ENCODE measurements at regions not wholly inside any gene's neighbourhood (a gene's known extent, or its start where the extent isn't known, plus 50 kb on each side); places are given as distances from the start of the nearest gene placed in this dataset.

DNA sequence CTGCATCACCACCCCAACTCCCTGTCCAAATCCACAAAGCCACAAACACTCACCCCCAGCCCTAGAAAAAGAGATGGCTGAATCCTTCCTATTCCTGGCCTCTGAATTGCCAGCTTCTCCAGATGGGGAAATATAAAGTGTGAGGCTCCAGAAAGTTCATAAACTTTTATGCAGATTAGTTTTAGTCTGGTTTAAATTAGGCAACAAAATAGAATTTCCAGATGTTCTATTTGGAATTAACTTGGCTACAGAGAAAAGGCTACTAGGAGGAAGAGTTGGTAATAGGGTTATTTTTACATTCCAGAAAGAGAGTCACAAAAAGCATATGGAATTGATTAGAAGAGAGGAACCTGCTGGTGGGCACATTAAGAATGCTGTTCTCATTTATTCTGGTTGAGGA lies 56.0 kb downstream of the EN1 start:
- no peak overlapping the region for H3K27ac ChIP-seq (replicated peaks in 1 of 4)
- peaks cover 0 to 53% (median 1%) of the 10 kb centered on the region in 4 donors for H3K27me3 ChIP-seq
- H3K4me1 ChIP-seq, result no peaks in the 10 kb centered on the region
- intact Hi-C loops (cut with DNase I), result no loop called here
- TF ChIP-seq POLR2A (IDR thresholded peaks at IDR 0.05; ENCODE audit: low read depth) (no peak), EP300 (IDR thresholded peaks at IDR 0.05) (no peak), POLR2AphosphoS5 (IDR thresholded peaks at IDR 0.05) (no peak)
- TF ChIP-seq, protein P1, sequence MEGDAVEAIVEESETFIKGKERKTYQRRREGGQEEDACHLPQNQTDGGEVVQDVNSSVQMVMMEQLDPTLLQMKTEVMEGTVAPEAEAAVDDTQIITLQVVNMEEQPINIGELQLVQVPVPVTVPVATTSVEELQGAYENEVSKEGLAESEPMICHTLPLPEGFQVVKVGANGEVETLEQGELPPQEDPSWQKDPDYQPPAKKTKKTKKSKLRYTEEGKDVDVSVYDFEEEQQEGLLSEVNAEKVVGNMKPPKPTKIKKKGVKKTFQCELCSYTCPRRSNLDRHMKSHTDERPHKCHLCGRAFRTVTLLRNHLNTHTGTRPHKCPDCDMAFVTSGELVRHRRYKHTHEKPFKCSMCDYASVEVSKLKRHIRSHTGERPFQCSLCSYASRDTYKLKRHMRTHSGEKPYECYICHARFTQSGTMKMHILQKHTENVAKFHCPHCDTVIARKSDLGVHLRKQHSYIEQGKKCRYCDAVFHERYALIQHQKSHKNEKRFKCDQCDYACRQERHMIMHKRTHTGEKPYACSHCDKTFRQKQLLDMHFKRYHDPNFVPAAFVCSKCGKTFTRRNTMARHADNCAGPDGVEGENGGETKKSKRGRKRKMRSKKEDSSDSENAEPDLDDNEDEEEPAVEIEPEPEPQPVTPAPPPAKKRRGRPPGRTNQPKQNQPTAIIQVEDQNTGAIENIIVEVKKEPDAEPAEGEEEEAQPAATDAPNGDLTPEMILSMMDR (IDR thresholded peaks at IDR 0.05), result no peak
- no peak for DNase-seq (ENCODE audit: extremely low spot score)
- no peaks in the 10 kb centered on the region for H3K9me3 ChIP-seq
- H3K36me3 ChIP-seq, result no peaks in the 10 kb centered on the region
- H3K4me3 ChIP-seq, result no peak overlapping the region

DNA sequence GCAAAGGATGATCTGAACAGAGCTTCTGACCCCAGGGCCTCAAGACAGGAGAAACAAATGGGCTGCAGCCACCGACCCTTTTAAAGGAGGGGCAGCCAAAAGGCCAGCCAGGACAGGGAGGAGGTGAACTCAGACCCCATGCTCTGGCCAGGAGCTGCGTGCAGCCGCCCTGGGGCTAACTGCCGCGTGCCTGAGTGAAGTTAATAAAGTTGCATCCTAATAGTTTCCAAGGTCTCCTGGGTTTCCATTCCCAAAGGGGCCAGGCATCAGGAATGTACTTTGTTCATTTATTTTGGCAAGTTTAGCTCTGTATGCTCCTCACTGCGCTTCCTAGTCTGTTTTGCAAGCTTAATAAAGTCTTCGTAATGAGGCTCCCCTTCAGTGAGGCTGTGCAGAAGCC lies 60.7 kb downstream of the EN1 start:
- no peak overlapping the region for H3K27ac ChIP-seq (replicated peaks in 1 of 4)
- no peaks in the 10 kb centered on the region for H3K36me3 ChIP-seq
- no peak overlapping the region for H3K4me3 ChIP-seq
- intact Hi-C loops (cut with DNase I), result no loop called here
- no peak for DNase-seq (ENCODE audit: extremely low spot score)
- H3K4me1 ChIP-seq, result no peaks in the 10 kb centered on the region
- 58% methylated on average over 7 of the region's 7 CpGs for WGBS
- peaks cover 0 to 38% (median 0%) of the 10 kb centered on the region in 4 donors for H3K27me3 ChIP-seq
- H3K9me3 ChIP-seq, result no peaks in the 10 kb centered on the region
- TF ChIP-seq, protein P1 (IDR thresholded peaks at IDR 0.05), result no peak
- TF ChIP-seq EP300 (IDR thresholded peaks at IDR 0.05) (no peak), POLR2AphosphoS5 (IDR thresholded peaks at IDR 0.05) (no peak), POLR2A (IDR thresholded peaks at IDR 0.05; ENCODE audit: low read depth) (no peak)

DNA sequence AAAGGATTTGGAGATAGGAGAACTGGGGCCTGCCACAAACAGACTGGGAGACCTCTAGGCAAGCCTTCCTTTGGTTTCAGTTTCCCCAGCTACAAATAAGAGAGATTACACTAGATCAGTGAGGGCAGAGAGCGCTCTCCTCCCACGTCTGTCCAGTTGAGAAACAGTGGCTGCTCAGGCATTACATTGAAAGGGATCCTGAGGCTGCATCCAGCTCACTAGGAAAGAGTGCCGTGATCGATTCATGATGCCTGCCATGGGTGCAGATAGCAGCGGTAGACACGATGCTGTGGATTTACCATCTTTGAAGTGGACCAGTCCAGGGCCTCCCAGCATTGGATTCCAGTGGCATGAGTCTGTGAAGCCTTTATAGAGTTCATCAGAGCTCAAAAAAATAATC lies 62.6 kb downstream of the EN1 start:
- no peaks in the 10 kb centered on the region for H3K4me1 ChIP-seq
- TF ChIP-seq, protein P1 (IDR thresholded peaks at IDR 0.05), result no peak
- no peak for TF ChIP-seq POLR2A (IDR thresholded peaks at IDR 0.05; ENCODE audit: low read depth)
- TF ChIP-seq POLR2AphosphoS5 (IDR thresholded peaks at IDR 0.05), result no peak
- TF ChIP-seq EP300 (IDR thresholded peaks at IDR 0.05), result no peak
- no peak overlapping the region for H3K4me3 ChIP-seq
- no peaks in the 10 kb centered on the region for H3K36me3 ChIP-seq
- no peak for DNase-seq (ENCODE audit: extremely low spot score)
- peaks cover 0 to 46% (median 0%) of the 10 kb centered on the region in 4 donors for H3K27me3 ChIP-seq
- 50% methylated on average over 6 of the region's 6 CpGs for WGBS
- H3K9me3 ChIP-seq, result no peaks in the 10 kb centered on the region
- no peak overlapping the region for H3K27ac ChIP-seq (replicated peaks in 1 of 4)
- intact Hi-C loops (cut with DNase I), result no loop called here

DNA sequence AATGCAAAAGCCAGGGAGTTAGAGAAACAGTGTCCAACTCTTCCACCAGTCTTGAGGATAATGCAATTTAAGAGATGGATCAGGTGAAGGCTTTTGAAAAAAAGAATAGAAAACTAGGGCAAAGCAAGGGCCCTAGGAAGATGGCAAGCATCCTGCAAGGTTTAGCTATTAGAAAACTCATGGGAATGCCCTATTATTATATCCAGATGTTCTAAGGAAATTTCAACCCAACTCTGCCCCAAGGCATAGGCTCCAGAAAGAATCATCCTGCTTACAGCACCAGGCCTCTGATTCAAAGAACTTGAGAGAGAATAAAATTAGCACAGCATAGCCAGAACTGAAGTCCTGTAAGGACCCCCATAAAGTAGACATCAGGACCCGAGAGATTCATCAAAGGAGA lies 68.1 kb downstream of the EN1 start:
- DNase-seq (ENCODE audit: extremely low spot score), result no peak
- peaks cover 3 to 11% (median 8%) of the 10 kb centered on the region in 4 donors for H3K4me1 ChIP-seq
- intact Hi-C loops (cut with DNase I), result no loop called here
- H3K27me3 ChIP-seq, result peaks cover 0 to 63% (median 12%) of the 10 kb centered on the region in 4 donors
- no peaks in the 10 kb centered on the region for H3K36me3 ChIP-seq
- H3K4me3 ChIP-seq, result no peak overlapping the region
- H3K27ac ChIP-seq (replicated peaks in 1 of 4), result no peak overlapping the region
- WGBS, result 52% methylated on average over 1 of the region's 1 CpG
- TF ChIP-seq EP300 (IDR thresholded peaks at IDR 0.05) (no peak), POLR2AphosphoS5 (IDR thresholded peaks at IDR 0.05) (no peak), POLR2A (IDR thresholded peaks at IDR 0.05; ENCODE audit: low read depth) (no peak)
- TF ChIP-seq, protein P1 (IDR thresholded peaks at IDR 0.05), result no peak
- no peaks in the 10 kb centered on the region for H3K9me3 ChIP-seq

DNA sequence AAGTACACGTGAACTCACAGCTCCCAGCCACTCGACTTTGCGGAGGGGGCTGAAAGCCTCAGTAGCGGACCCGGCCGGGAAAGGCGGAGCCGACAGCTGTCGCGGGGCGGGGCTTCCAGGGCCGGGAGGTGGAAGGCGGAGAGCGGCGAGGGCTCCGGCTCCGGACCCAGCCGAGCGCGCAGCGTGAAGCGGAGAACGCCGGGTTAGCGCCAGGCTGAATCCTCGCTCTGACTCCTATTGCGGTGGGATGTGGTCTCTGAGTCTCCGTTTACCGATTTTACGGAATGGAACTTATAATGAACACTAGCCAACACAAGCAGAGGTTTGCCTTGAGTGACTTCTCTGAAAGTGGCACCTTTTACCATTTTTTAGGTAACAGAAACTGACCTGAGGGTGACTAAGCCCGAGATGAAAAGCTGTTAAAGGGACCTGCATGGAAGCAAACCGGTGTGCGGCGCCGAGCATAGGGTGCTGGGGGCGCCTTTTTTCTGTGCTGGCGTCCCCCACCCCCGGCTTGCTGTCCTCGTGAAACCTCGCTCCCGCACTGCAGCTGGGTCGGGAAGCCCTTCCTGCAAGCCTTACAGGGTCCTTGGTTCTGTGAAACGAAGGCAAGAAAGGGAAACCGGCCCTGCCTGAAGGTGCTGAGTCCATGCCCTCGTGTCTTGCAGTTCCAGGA lies 72.9 kb downstream of the EN1 start:
- Histone ChIP-seq H3K27me3 (peaks cover 0 to 84% (median 12%) of the 10 kb centered on the region in 4 donors), H3K36me3 (no peaks in the 10 kb centered on the region), H3K27ac (replicated peaks in 1 of 4) (no peak overlapping the region), H3K4me1 (peaks cover 4 to 15% (median 11%) of the 10 kb centered on the region in 4 donors), H3K9me3 (no peaks in the 10 kb centered on the region), H3K4me3 (peak overlapping the region; percentile 38 to 57 (median 41))
- 2% methylated on average over 38 of the region's 45 CpGs for WGBS
- TF ChIP-seq EP300 (IDR thresholded peaks at IDR 0.05), result no peak
- TF ChIP-seq, protein P1 (IDR thresholded peaks at IDR 0.05), result no peak
- TF ChIP-seq POLR2A (IDR thresholded peaks at IDR 0.05; ENCODE audit: low read depth), result no peak
- no peak for TF ChIP-seq POLR2AphosphoS5 (IDR thresholded peaks at IDR 0.05)
- intact Hi-C loops (cut with DNase I), result no loop called here
- DNase-seq (ENCODE audit: extremely low spot score), result no peak

Measured in esophagus muscularis mucosa (tissue), 4 donors.